Activated naive CD8-positive, alpha-beta T cell treated with anti-CD3 and anti-CD28 coated beads, Interleukin-2, amount 10 ng/mL, durations not matched to agents 7 days and 5 days (primary cell): ENCODE measurements at regions not wholly inside any gene's neighbourhood (a gene's known extent, or its start where the extent isn't known, plus 50 kb on each side); places are given as distances from the start of the nearest gene placed in this dataset.

ENCODE experiments used
- ATAC-seq: fragments of 150-1000 bp; cut with Tn5 transposase; one replicate; pipeline ENCODE4 v1.10.0; 2021; ENCODE audit warnings: low read depth, moderate library complexity
- POLR2A ChIA-PET: fragments of 350-600 bp; sonication (Branson Sonifier 250); formaldehyde crosslinking; loops from one replicate; lab custom pipeline; 2021; ENCODE audit warnings: antibody characterized with exemption; lab: Charles Lee
- DNase-seq: peaks from one replicate; pipeline ENCODE4 v3.0.0; 2021
- H3K27ac Mint-ChIP-seq: one replicate; pipeline ENCODE4 v1.8.0; 2022; ENCODE audit warnings: mild to moderate bottlenecking, mixed read lengths
- H3K27me3 Mint-ChIP-seq: one replicate; pipeline ENCODE4 v1.8.0; 2022; ENCODE audit warnings: mild to moderate bottlenecking, moderate library complexity, mixed read lengths
- H3K36me3 Mint-ChIP-seq: one replicate; pipeline ENCODE4 v1.8.0; 2021; ENCODE audit warnings: mild to moderate bottlenecking, mixed read lengths
- H3K4me1 Mint-ChIP-seq: one replicate; pipeline ENCODE4 v1.8.0; 2021; ENCODE audit warnings: mixed read lengths
- H3K4me3 Mint-ChIP-seq: one replicate; pipeline ENCODE4 v1.8.0; 2022; ENCODE audit warnings: mild to moderate bottlenecking, moderate library complexity, mixed read lengths
- H3K9me3 Mint-ChIP-seq: one replicate; pipeline ENCODE4 v1.8.0; 2021; ENCODE audit warnings: mixed read lengths

DNA sequence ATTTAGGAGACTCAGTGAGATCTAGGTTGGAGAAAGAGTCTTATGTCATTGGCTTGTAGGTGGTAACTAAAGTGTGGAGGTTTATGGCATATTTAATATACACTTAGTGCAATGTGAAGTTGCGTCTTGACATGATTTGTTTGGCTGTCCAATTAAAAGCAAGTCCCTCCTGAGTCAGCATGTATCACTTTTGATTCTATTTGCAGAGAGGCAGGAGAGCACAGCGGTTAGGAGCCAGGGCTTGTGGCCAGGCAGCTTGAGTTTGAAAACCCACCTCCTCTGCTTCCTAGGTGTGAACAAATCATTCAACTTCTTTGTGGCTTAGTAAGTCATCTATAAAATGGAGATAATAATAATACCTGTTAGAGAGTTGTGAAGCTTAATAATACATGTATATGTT is 68.5 kb upstream of the OTX2 start:
- H3K27me3 Mint-ChIP-seq = peaks cover 1% of the 10 kb centered on the region
- H3K4me3 Mint-ChIP-seq = no peak overlapping the region
- no peaks in the 10 kb centered on the region for H3K36me3 Mint-ChIP-seq
- no peak for ATAC-seq
- no peak for DNase-seq
- no peak overlapping the region for H3K27ac Mint-ChIP-seq
- POLR2A ChIA-PET = no interaction called here
- no peaks in the 10 kb centered on the region for H3K9me3 Mint-ChIP-seq
- H3K4me1 Mint-ChIP-seq = no peaks in the 10 kb centered on the region

DNA sequence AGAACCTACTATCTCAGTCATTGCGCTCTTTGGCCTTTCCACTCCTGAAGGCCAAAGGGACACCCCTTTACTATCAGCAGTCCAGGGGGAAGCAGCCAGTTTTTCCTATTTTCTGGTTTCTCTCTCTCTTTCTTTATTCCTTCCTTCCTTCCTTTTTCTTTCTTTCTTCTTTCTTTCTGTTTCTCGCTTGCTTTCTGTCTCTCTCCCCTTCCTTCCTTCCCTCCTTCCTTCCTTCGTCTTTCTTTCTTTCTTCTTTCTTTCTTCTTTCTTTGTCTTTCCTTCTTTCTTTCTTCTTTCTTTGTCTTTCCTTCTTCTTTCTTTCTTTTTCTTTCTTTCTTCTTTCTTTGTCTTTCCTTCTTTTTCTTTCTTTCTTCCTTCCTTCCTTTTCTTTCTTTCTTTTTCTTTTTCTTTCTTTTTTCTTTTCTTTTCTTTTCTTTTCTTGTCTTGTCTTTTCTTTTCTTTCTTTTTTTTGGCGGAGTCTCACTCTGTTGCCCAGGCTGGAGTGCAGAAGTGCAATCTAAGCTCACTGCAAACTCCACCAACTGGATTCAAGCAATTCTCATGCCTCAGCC is 64.9 kb upstream of the OTX2 start:
- H3K27me3 Mint-ChIP-seq = peaks cover 2% of the 10 kb centered on the region
- POLR2A ChIA-PET = no interaction called here
- DNase-seq (no peak), ATAC-seq (no peak)
- H3K4me1 Mint-ChIP-seq = no peaks in the 10 kb centered on the region
- no peaks in the 10 kb centered on the region for H3K9me3 Mint-ChIP-seq
- no peak overlapping the region for H3K27ac Mint-ChIP-seq
- no peaks in the 10 kb centered on the region for H3K36me3 Mint-ChIP-seq
- no peak overlapping the region for H3K4me3 Mint-ChIP-seq

DNA sequence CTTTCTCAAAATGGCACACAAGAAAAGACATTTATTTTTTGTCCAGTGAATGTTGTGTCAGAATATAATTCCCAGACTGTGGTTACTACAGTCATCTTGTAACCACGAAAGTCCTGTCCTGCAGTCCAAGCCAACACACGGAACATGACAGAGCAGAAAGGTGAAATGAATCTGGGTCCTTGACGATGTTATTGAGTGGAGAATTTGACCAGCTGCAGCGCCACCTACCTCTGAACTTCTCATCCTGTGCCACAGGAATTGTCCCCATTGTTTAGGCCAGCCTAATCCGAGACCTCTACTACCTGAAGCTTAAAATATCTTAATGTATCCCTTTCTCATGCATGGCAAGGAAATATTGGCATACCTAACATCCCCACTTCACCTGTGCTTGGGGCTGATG is 64.1 kb upstream of the OTX2 start:
- peaks cover 2% of the 10 kb centered on the region for H3K27me3 Mint-ChIP-seq
- DNase-seq = no peak
- H3K27ac Mint-ChIP-seq = no peak overlapping the region
- H3K9me3 Mint-ChIP-seq = no peaks in the 10 kb centered on the region
- H3K4me3 Mint-ChIP-seq = no peak overlapping the region
- no peaks in the 10 kb centered on the region for H3K36me3 Mint-ChIP-seq
- ATAC-seq = no peak
- H3K4me1 Mint-ChIP-seq = no peaks in the 10 kb centered on the region
- POLR2A ChIA-PET = no interaction called here

DNA sequence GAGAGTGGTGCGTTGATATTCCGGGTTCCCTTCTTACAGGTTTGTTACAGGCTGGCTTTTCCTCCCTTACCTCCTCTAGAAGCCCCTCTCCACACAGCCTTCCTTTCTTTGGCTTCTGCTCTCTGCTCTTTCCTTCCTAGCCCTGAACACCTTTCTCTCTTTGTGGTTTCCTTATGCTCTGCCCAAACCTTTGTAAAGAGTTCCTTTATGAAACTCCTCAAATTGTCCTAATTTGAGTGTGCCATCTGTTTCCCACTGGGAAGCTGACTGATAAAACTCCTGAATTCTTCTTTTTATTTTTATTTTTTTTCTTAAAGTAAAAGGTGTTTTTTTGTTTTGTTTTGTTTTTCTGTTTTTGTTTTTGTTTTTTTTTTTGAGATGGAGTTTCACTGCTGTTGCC is 60.1 kb upstream of the OTX2 start:
- H3K27me3 Mint-ChIP-seq = peaks cover 2% of the 10 kb centered on the region
- H3K36me3 Mint-ChIP-seq = no peaks in the 10 kb centered on the region
- H3K4me1 Mint-ChIP-seq = no peaks in the 10 kb centered on the region
- no peak overlapping the region for H3K27ac Mint-ChIP-seq
- no peak overlapping the region for H3K4me3 Mint-ChIP-seq
- ATAC-seq = no peak
- no peak for DNase-seq
- POLR2A ChIA-PET = no interaction called here
- no peaks in the 10 kb centered on the region for H3K9me3 Mint-ChIP-seq

DNA sequence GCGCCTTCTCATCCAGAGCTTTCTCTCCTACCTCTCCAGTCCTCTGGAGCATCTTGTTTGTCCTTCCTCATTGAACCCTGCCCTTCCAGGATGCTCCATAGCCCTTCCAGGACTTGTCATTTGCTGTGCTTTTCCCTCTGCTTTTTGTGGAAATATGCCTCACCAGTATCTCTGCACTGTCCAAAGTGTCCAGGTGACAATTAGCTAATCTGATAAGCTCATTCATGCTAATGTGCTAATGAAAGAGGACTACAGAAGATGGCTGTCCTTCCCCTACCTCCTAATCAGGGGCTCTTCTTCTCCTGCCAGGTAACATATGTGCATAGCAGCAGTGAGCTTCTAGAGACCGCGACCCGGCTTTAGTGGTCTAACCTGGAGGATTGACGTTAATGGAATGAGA is 58.4 kb upstream of the OTX2 start:
- Mint-ChIP-seq H3K27ac (no peak overlapping the region), H3K4me3 (no peak overlapping the region), H3K36me3 (no peaks in the 10 kb centered on the region), H3K4me1 (no peaks in the 10 kb centered on the region), H3K9me3 (no peaks in the 10 kb centered on the region), H3K27me3 (peaks cover under 1% of the 10 kb centered on the region)
- no peak for ATAC-seq
- POLR2A ChIA-PET = no interaction called here
- DNase-seq = no peak

DNA sequence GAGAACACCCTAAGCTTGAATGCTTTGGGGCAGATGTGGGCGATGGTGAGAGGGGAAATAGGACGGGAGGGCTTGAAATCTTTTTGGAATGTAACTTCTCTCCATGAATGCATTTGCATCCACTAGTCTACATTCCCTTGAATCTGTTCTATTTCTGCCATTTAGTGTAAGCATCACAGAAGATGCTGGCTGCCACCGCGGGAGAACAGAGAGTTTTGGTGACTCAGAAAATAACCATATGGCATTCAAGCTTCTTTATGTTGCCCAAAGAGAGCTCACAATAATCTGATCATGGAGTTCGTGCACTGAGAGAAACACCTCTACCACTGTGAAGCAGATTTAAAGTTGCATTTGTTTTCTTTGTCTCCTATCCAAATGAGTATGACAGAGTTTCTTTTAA is 52.6 kb upstream of the OTX2 start:
- Mint-ChIP-seq H3K4me3 (no peak overlapping the region), H3K27ac (no peak overlapping the region), H3K4me1 (no peaks in the 10 kb centered on the region), H3K9me3 (no peaks in the 10 kb centered on the region), H3K27me3 (peaks cover 10% of the 10 kb centered on the region), H3K36me3 (no peaks in the 10 kb centered on the region)
- POLR2A ChIA-PET = no interaction called here
- ATAC-seq (no peak), DNase-seq (no peak)

DNA sequence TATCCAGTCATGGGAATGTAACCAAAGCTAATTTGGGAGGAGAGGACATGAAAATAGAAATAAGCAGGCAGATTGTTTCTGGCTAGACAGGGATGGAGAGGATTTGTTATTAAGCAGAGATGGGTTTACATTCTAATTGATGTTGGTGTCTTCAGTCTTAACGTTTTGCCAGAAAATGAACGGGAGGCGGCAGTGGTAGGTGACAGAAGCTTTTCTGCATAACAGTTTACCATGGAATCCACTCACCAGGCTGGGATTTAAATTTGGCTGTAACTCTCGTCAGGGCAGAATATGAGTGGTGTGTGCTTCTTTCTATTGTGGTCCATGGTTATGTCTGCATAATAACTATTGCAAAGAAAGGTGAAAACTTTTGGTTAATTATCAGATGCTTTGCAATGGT is 50.2 kb upstream of the OTX2 start:
- no peaks in the 10 kb centered on the region for H3K4me1 Mint-ChIP-seq
- no peak for ATAC-seq
- peaks cover 30% of the 10 kb centered on the region for H3K27me3 Mint-ChIP-seq
- H3K36me3 Mint-ChIP-seq = no peaks in the 10 kb centered on the region
- no peaks in the 10 kb centered on the region for H3K9me3 Mint-ChIP-seq
- no peak for DNase-seq
- H3K27ac Mint-ChIP-seq = no peak overlapping the region
- no peak overlapping the region for H3K4me3 Mint-ChIP-seq
- POLR2A ChIA-PET = no interaction called here
